NB4 (cell line): ENCODE measurements at regions not wholly inside any gene's neighbourhood (a gene's known extent, or its start where the extent isn't known, plus 50 kb on each side); places are given as distances from the start of the nearest gene placed in this dataset.

Experiments used
- DNase-seq: peaks from one replicate; pipeline ENCODE4 v3.0.0; 2010; ENCODE audit warnings: low read depth
- H3K4me3 ChIP-seq: one replicate; pipeline ENCODE4 v1.5.1; 2011; ENCODE audit warnings: mild to moderate bottlenecking, low read depth, low read length, moderate library complexity
- CTCF ChIP-seq: IDR thresholded peaks from one replicate; pipeline ENCODE4 v1.5.1; 2012; ENCODE audit warnings: low read depth, low read length
- MAX ChIP-seq: IDR thresholded peaks from 2 replicates; pipeline ENCODE4 v1.6.1; 2011; ENCODE audit warnings: low read depth, low read length
- MYC ChIP-seq: IDR thresholded peaks from 2 replicates; pipeline ENCODE4 v1.6.1; 2011; ENCODE audit warnings: low read depth, low read length
- POLR2A ChIP-seq: IDR thresholded peaks from 2 replicates; pipeline ENCODE4 v1.6.1; 2011; ENCODE audit warnings: mild to moderate bottlenecking; ENCODE audit not compliant: insufficient read length; ENCODE audit errors: extremely low read depth

- no peak overlapping the region for H3K4me3 ChIP-seq
- no peak for DNase-seq
- TF ChIP-seq CTCF (no peak), MYC (no peak), POLR2A (no peak), MAX (no peak)
These were observed 99.2 kb upstream of the TENM3 start for GRCh38 chr4:182143822-182144625.

- H3K4me3 ChIP-seq: no peak overlapping the region
- TF ChIP-seq MYC: no peak
- no peak for TF ChIP-seq POLR2A
- no peak for TF ChIP-seq MAX
- no peak for TF ChIP-seq CTCF
- DNase-seq: no peak
These were observed 98.4 kb upstream of the TENM3 start for GRCh38 chr4:182144626-182145333.

- no peak for DNase-seq
- no peak for TF ChIP-seq POLR2A
- TF ChIP-seq MYC: no peak
- no peak for TF ChIP-seq CTCF
- no peak for TF ChIP-seq MAX
- no peak overlapping the region for H3K4me3 ChIP-seq
These were observed 97.8 kb upstream of the TENM3 start for GRCh38 chr4:182145334-182145905.

GRCh38 chr4:182147391-182147790 is 95.8 kb upstream of the TENM3 start:
- no peak for DNase-seq
- TF ChIP-seq CTCF (no peak), POLR2A (no peak), MYC (no peak), MAX (no peak)
- H3K4me3 ChIP-seq: no peak overlapping the region

- no peak for DNase-seq
- TF ChIP-seq MAX (no peak), CTCF (no peak), MYC (no peak), POLR2A (no peak)
- no peak overlapping the region for H3K4me3 ChIP-seq
These were observed 92.6 kb upstream of the TENM3 start for GRCh38 chr4:182150645-182151044.
